Vagina (tissue), 2 donors: ENCODE measurements at regions not wholly inside any gene's neighbourhood (a gene's known extent, or its start where the extent isn't known, plus 50 kb on each side); places are given as distances from the start of the nearest gene placed in this dataset.

ENCODE experiments used
- POLR2A ChIP-seq, 2 donors: fragments of 450-650 bp; IDR thresholded peaks; one replicate each; pipeline ENCODE4 v1.6.1; 2017; ENCODE audit warnings: antibody characterized with exemption in 2 of 2, mild to moderate bottlenecking in 2 of 2, moderate library complexity in 2 of 2
- TF ChIP-seq, protein P1 (sequence below), 3 experiments: fragments of 450-650 bp in 2 of 3; fragments of 200-600 bp in 1 of 3; sonication (generic) in 1 of 3; IDR thresholded peaks; one replicate each; pipeline ENCODE4 v1.5.1; 2017 to 2019; ENCODE audit warnings: antibody characterized with exemption in 3 of 3, mild to moderate bottlenecking in 2 of 3, moderate library complexity in 2 of 3

DNA sequence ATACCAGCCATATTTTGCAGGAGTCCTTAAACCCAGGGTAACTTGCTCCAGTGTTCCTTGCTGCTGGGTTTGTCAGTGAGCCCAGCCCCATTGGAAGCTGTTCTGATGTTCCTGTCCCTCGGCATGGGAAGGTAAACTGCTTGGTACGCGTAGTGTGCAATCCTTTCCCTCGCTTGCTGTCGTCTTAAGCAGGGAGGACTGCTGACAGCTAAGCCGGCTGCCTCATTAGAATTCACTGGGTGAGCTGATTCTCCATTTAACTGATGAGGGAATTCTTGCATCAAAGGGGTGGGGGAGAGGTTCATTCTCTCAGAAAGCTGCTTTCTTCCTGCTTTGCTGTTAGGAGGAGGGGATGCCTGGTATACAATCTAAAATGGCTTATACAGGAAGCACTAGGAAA is 164.6 kb downstream of the MID1IP1 start:
- TF ChIP-seq, protein P1, sequence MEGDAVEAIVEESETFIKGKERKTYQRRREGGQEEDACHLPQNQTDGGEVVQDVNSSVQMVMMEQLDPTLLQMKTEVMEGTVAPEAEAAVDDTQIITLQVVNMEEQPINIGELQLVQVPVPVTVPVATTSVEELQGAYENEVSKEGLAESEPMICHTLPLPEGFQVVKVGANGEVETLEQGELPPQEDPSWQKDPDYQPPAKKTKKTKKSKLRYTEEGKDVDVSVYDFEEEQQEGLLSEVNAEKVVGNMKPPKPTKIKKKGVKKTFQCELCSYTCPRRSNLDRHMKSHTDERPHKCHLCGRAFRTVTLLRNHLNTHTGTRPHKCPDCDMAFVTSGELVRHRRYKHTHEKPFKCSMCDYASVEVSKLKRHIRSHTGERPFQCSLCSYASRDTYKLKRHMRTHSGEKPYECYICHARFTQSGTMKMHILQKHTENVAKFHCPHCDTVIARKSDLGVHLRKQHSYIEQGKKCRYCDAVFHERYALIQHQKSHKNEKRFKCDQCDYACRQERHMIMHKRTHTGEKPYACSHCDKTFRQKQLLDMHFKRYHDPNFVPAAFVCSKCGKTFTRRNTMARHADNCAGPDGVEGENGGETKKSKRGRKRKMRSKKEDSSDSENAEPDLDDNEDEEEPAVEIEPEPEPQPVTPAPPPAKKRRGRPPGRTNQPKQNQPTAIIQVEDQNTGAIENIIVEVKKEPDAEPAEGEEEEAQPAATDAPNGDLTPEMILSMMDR (IDR thresholded peaks at IDR 0.05), result no peak
- no peak for TF ChIP-seq POLR2A (IDR thresholded peaks at IDR 0.05)
